ENCODE measurements at regions not wholly inside any gene's neighbourhood (a gene's known extent, or its start where the extent isn't known, plus 50 kb on each side); places are given as distances from the start of the nearest gene placed in this dataset.

- no peak for DNase-seq (ENCODE audit: low read depth in 1 of 2, low spot score in 1 of 2)
- CTCF ChIA-PET = no interaction called here
- WGBS (ENCODE audit: missing lambda C conversion rate) = 82% methylated on average over 3 of the region's 3 CpGs
- TF ChIP-seq MAFK (IDR thresholded peaks at IDR 0.05; ENCODE audit: partially characterized antibody) = peak; percentile 56
- TF ChIP-seq RCOR1 (IDR thresholded peaks at IDR 0.05; ENCODE audit: low read depth, low read length) = no peak
- no peak for FAIRE-seq
- no peak overlapping the region for H3K4me2 ChIP-seq
- no peaks in the 10 kb centered on the region; the same call in 2 of the 3 replicates for H3K9me3 ChIP-seq
- ATAC-seq = no peak
- H3K27ac ChIP-seq = no peak overlapping the region
- no peak overlapping the region for H3K4me3 ChIP-seq
- POLR2A ChIA-PET = no interaction called here
- H3K4me1 ChIP-seq = no peaks in the 10 kb centered on the region
Measured at GRCh38 chr7:17171427-17171826, 127.0 kb upstream of the AHR start.

GRCh38 chr7:17176371-17177032 is 122.0 kb upstream of the AHR start:
- Histone ChIP-seq H3K4me2 (no peak overlapping the region), H3K4me3 (no peak overlapping the region), H3K4me1 (peaks cover 10% of the 10 kb centered on the region; the same call in 2 of the 3 replicates), H3K27ac (no peak overlapping the region), H3K9me3 (no peaks in the 10 kb centered on the region; the same call in 2 of the 3 replicates)
- TF ChIP-seq NFE2L2 (conservative IDR thresholded peaks at IDR 0.05; ENCODE audit: low read length) (no peak), HES2 (IDR thresholded peaks at IDR 0.05) (no peak), ZSCAN20 (CRISPR knock-in tag; IDR thresholded peaks at IDR 0.05) (no peak), TFCP2L1 (CRISPR knock-in tag; IDR thresholded peaks at IDR 0.05) (no peak), EHF (CRISPR knock-in tag; IDR thresholded peaks at IDR 0.05) (no peak), PHF8 (IDR thresholded peaks at IDR 0.05; ENCODE audit: borderline replicate concordance, low read depth) (no peak), GATA3 (IDR thresholded peaks at IDR 0.05; ENCODE audit: borderline replicate concordance) (no peak), ZC3H11A (IDR thresholded peaks at IDR 0.05) (no peak), RFX5 (IDR thresholded peaks at IDR 0.05) (no peak), E2F6 (IDR thresholded peaks at IDR 0.05; ENCODE audit: borderline replicate concordance, low read depth) (no peak), KDM5A (IDR thresholded peaks at IDR 0.05) (no peak), BCL3 (IDR thresholded peaks at IDR 0.05) (no peak), HOXB13 (CRISPR knock-in tag; IDR thresholded peaks at IDR 0.05; ENCODE audit: low read depth) (no peak), ZFP36 (IDR thresholded peaks at IDR 0.05; ENCODE audit: borderline replicate concordance, partially characterized antibody) (no peak), FOSL2 (IDR thresholded peaks at IDR 0.05) (no peak), FOSL2 (CRISPR knock-in tag; IDR thresholded peaks at IDR 0.05) (no peak), SMC3 (IDR thresholded peaks at IDR 0.05) (no peak), NR3C1 (IDR thresholded peaks at IDR 0.05) (no peak), HOXB5 (CRISPR knock-in tag; IDR thresholded peaks at IDR 0.05) (no peak), HOXA7 (CRISPR knock-in tag; IDR thresholded peaks at IDR 0.05) (no peak), HEYL (CRISPR knock-in tag; IDR thresholded peaks at IDR 0.05) (no peak)
- FAIRE-seq (no peak), DNase-seq (ENCODE audit: low read depth in 1 of 2, low spot score in 1 of 2) (no peak), ATAC-seq (no peak)
- POLR2A ChIA-PET = no interaction called here
- WGBS (ENCODE audit: missing lambda C conversion rate) = 87% methylated on average over 11 of the region's 11 CpGs
- CTCF ChIA-PET = no interaction called here

- ChIA-PET CTCF (no interaction called here), POLR2A (no interaction called here)
- WGBS (ENCODE audit: missing lambda C conversion rate) = 91% methylated on average over 2 of the region's 2 CpGs
- Histone ChIP-seq H3K9me3 (no peaks in the 10 kb centered on the region), H3K4me3 (no peak overlapping the region), H3K4me1 (peaks cover 10% of the 10 kb centered on the region; the same call in 2 of the 3 replicates), H3K27ac (no peak overlapping the region), H3K4me2 (no peak overlapping the region)
- DNase-seq (ENCODE audit: low read depth in 1 of 2, low spot score in 1 of 2) (no peak), ATAC-seq (no peak), FAIRE-seq (no peak)
- TF ChIP-seq NR3C1 (IDR thresholded peaks at IDR 0.05) (no peak), CBX8 (IDR thresholded peaks at IDR 0.05) (no peak), PBX3 (IDR thresholded peaks at IDR 0.05) (no peak), USF2 (IDR thresholded peaks at IDR 0.05) (no peak), CBX2 (IDR thresholded peaks at IDR 0.05; ENCODE audit: borderline replicate concordance, low read depth) (no peak), BCL3 (IDR thresholded peaks at IDR 0.05) (no peak), MAX (IDR thresholded peaks at IDR 0.05) (no peak), TP53 (CRISPR knock-in tag; IDR thresholded peaks at IDR 0.05) (no peak), CEBPB (IDR thresholded peaks at IDR 0.05) (no peak), HDAC2 (IDR thresholded peaks at IDR 0.05) (no peak), RCOR1 (IDR thresholded peaks at IDR 0.05; ENCODE audit: low read depth, low read length) (no peak)
Measured at GRCh38 chr7:17178545-17178944, 119.9 kb upstream of the AHR start.
